ENCODE measurements at regions not wholly inside any gene's neighbourhood (a gene's known extent, or its start where the extent isn't known, plus 50 kb on each side); places are given as distances from the start of the nearest gene placed in this dataset.

GRCh38 chr14:48792376-48793024, 793.7 kb downstream of the RPS29 start:
- Histone ChIP-seq H4K20me1 (ENCODE audit: low read length) (no peaks in the 10 kb centered on the region), H3K4me3 (ENCODE audit: low read length) (no peak overlapping the region), H3K27me3 (ENCODE audit: low read length) (no peaks in the 10 kb centered on the region), H3K4me1 (ENCODE audit: insufficient read depth, low read length) (no peaks in the 10 kb centered on the region), H3F3A (ENCODE audit: low read length, unreplicated experiment) (no peaks in the 10 kb centered on the region), H2AFZ (ENCODE audit: low read length) (peak overlapping the region; percentile 51), H3K79me2 (ENCODE audit: low read length) (no peaks in the 10 kb centered on the region), H3K9me3 (ENCODE audit: low read length) (0 out of 2 replicates have a peak, but pooled peaks cover 8% of the 10 kb centered on the region), H3K9me2 (replicated peaks; ENCODE audit: low read length) (no peaks in the 10 kb centered on the region), H3K9ac (ENCODE audit: low read length) (no peak overlapping the region), H3K27ac (ENCODE audit: low read length) (no peak overlapping the region), H3K36me3 (ENCODE audit: low read depth, low read length) (no peaks in the 10 kb centered on the region), H3K4me2 (ENCODE audit: low read length) (no peak overlapping the region)
- ChIA-PET POLR2A (ENCODE audit: unreplicated experiment) (no interaction called here), CTCF (interaction anchor here (0.5 to 0.6 kb wide), 2 partner anchors 29 to 31 kb away, joined by 3 to 5 read pairs; no protein-coding TSS in a partner anchor)
- ATAC-seq (no peak), DNase-seq (no peak)
- TF ChIP-seq EZH2phosphoT487 (IDR thresholded peaks at IDR 0.05; ENCODE audit: borderline replicate concordance, low read length) (no peak), EZH2 (IDR thresholded peaks at IDR 0.05; ENCODE audit: low read length, unreplicated experiment) (no peak), CTCF (conservative IDR thresholded peaks at IDR 0.05; ENCODE audit: low read depth, low read length) (no peak)
- intact Hi-C loops (cut with micrococcal nuclease) = no loop called here
- BruUV-seq (replicated peaks) = no TSS peak

- no peak for ATAC-seq
- Histone ChIP-seq H3K4me3 (ENCODE audit: low read length) (no peak overlapping the region), H3K9ac (ENCODE audit: low read length) (no peak overlapping the region), H3K9me3 (ENCODE audit: low read length) (0 out of 2 replicates have a peak, but pooled peaks cover 8% of the 10 kb centered on the region), H3K79me2 (ENCODE audit: low read length) (no peaks in the 10 kb centered on the region), H3K9me2 (replicated peaks; ENCODE audit: low read length) (no peaks in the 10 kb centered on the region), H3K27ac (ENCODE audit: low read length) (no peak overlapping the region), H3K4me2 (ENCODE audit: low read length) (no peak overlapping the region), H3K4me1 (ENCODE audit: insufficient read depth, low read length) (no peaks in the 10 kb centered on the region), H4K20me1 (ENCODE audit: low read length) (no peaks in the 10 kb centered on the region), H3F3A (ENCODE audit: low read length, unreplicated experiment) (no peaks in the 10 kb centered on the region), H3K36me3 (ENCODE audit: low read depth, low read length) (no peaks in the 10 kb centered on the region), H3K27me3 (ENCODE audit: low read length) (no peaks in the 10 kb centered on the region), H2AFZ (ENCODE audit: low read length) (no peak overlapping the region)
- ChIA-PET CTCF (no interaction called here), POLR2A (ENCODE audit: unreplicated experiment) (no interaction called here)
- intact Hi-C loops (cut with micrococcal nuclease) = no loop called here
- no peak for TF ChIP-seq EZH2 (IDR thresholded peaks at IDR 0.05; ENCODE audit: low read length, unreplicated experiment)
- TF ChIP-seq EZH2phosphoT487 (IDR thresholded peaks at IDR 0.05; ENCODE audit: borderline replicate concordance, low read length) = no peak
- no peak for TF ChIP-seq CTCF (conservative IDR thresholded peaks at IDR 0.05; ENCODE audit: low read depth, low read length)
- no peak for DNase-seq
- no TSS peak for BruUV-seq (replicated peaks)
Measured at GRCh38 chr14:48788771-48789170, 797.4 kb downstream of the RPS29 start.

- H4K20me1 ChIP-seq (ENCODE audit: low read length) = no peaks in the 10 kb centered on the region
- no peak overlapping the region for H3K27ac ChIP-seq (ENCODE audit: low read length)
- H3K4me2 ChIP-seq (ENCODE audit: low read length) = no peak overlapping the region
- no peak for ATAC-seq
- H3F3A ChIP-seq (ENCODE audit: low read length, unreplicated experiment) = no peaks in the 10 kb centered on the region
- no peaks in the 10 kb centered on the region for H3K9me2 ChIP-seq (replicated peaks; ENCODE audit: low read length)
- intact Hi-C loops (cut with micrococcal nuclease) = no loop called here
- no peak overlapping the region for H3K4me3 ChIP-seq (ENCODE audit: low read length)
- H3K4me1 ChIP-seq (ENCODE audit: insufficient read depth, low read length) = no peaks in the 10 kb centered on the region
- H2AFZ ChIP-seq (ENCODE audit: low read length) = no peak overlapping the region
- H3K79me2 ChIP-seq (ENCODE audit: low read length) = no peaks in the 10 kb centered on the region
- no peaks in the 10 kb centered on the region for H3K36me3 ChIP-seq (ENCODE audit: low read depth, low read length)
- ChIA-PET CTCF (no interaction called here), POLR2A (ENCODE audit: unreplicated experiment) (no interaction called here)
- H3K27me3 ChIP-seq (ENCODE audit: low read length) = no peaks in the 10 kb centered on the region
- no peak overlapping the region for H3K9ac ChIP-seq (ENCODE audit: low read length)
- no peak for DNase-seq
- BruUV-seq (replicated peaks) = no TSS peak
- TF ChIP-seq EZH2 (IDR thresholded peaks at IDR 0.05; ENCODE audit: low read length, unreplicated experiment) (no peak), CTCF (conservative IDR thresholded peaks at IDR 0.05; ENCODE audit: low read depth, low read length) (no peak), EZH2phosphoT487 (IDR thresholded peaks at IDR 0.05; ENCODE audit: borderline replicate concordance, low read length) (no peak)
- 0 out of 2 replicates have a peak, but pooled peaks cover 8% of the 10 kb centered on the region for H3K9me3 ChIP-seq (ENCODE audit: low read length)
Measured at GRCh38 chr14:48786498-48786897, 799.7 kb downstream of the RPS29 start.
